IMR-90 (cell line): ENCODE measurements at regions not wholly inside any gene's neighbourhood (a gene's known extent, or its start where the extent isn't known, plus 50 kb on each side); places are given as distances from the start of the nearest gene placed in this dataset.
A peak's percentile ranks its signal among the peaks of the same experiment; 100 is the strongest.

Source experiments
- ATAC-seq: fragments of 200-7000 bp; cut with Tn5 transposase; 2 replicates; pipeline ENCODE4 v1.9.1; 2020; ENCODE audit warnings: low read depth, mild to moderate bottlenecking, moderate library complexity
- BruUV-seq: library from RNA; stranded (reverse); fragments of 400-500 nt; replicated peaks from 2 replicates; lab custom pipeline; 2021; lab: Mats Ljungman, UMichigan
- CTCF ChIA-PET: fragments of 300-600 bp; formaldehyde crosslinking; extraction: SDS; loops from one replicate; lab custom pipeline; 2021; ENCODE audit warnings: antibody characterized with exemption; lab: Yijun Ruan, JAX
- POLR2A ChIA-PET: fragments of 300-600 bp; sonication (Branson Sonifier 250); formaldehyde crosslinking; loops from one replicate; lab custom pipeline; 2022; ENCODE audit warnings: antibody characterized with exemption; ENCODE audit not compliant: unreplicated experiment; lab: Charles Lee
- DNase-seq: peaks from one replicate; pipeline ENCODE4 v3.0.0; 2013
- H2AFZ ChIP-seq: replicated peaks from 2 replicates; pipeline ENCODE3; 2013; ENCODE audit warnings: low read length, mild to moderate bottlenecking; ENCODE audit not compliant: poor library complexity
- H2AK5ac ChIP-seq: 2 replicates; pipeline ENCODE4 v1.6.1; 2013; ENCODE audit warnings: low read depth, low read length, inconsistent platforms
- H2AK9ac ChIP-seq: replicated peaks from 2 replicates; pipeline ENCODE3; 2013; ENCODE audit warnings: mild to moderate bottlenecking, low read depth, low read length, moderate library complexity; ENCODE audit not compliant: poor library complexity
- H2BK120ac ChIP-seq: 2 replicates; pipeline ENCODE4 v1.6.1; 2013; ENCODE audit warnings: low read depth, low read length, inconsistent platforms
- H2BK15ac ChIP-seq: 3 replicates; pipeline ENCODE4 v1.6.1; 2013; ENCODE audit warnings: low read depth, low read length, inconsistent platforms
- H2BK20ac ChIP-seq: 2 replicates; pipeline ENCODE4 v1.6.1; 2013; ENCODE audit warnings: low read depth, mild to moderate bottlenecking, inconsistent platforms, low read length, moderate library complexity
- H2BK5ac ChIP-seq: 2 replicates; pipeline ENCODE4 v1.6.1; 2013; ENCODE audit warnings: mild to moderate bottlenecking, low read depth, low read length, inconsistent platforms; ENCODE audit not compliant: poor library complexity, severe bottlenecking
- H3K14ac ChIP-seq: replicated peaks from 2 replicates; pipeline ENCODE4 v1.6.1; 2013; ENCODE audit warnings: low read depth, low read length, inconsistent platforms
- H3K18ac ChIP-seq: 2 replicates; pipeline ENCODE4 v1.6.1; 2013; ENCODE audit warnings: low read depth, low read length, control low read depth
- H3K23ac ChIP-seq: 2 replicates; pipeline ENCODE4 v1.6.1; 2013; ENCODE audit warnings: low read depth, low read length, inconsistent platforms
- H3K27ac ChIP-seq: 2 replicates; pipeline ENCODE4 v1.5.1; 2013; ENCODE audit warnings: mild to moderate bottlenecking, control low read depth, low read length; ENCODE audit not compliant: insufficient read depth
- H3K27me3 ChIP-seq: 2 replicates; pipeline ENCODE4 v1.6.1; 2013; ENCODE audit warnings: low read length; ENCODE audit not compliant: control insufficient read depth, insufficient read depth
- H3K36me3 ChIP-seq: 2 replicates; pipeline ENCODE4 v1.6.1; 2013; ENCODE audit warnings: low read length, mixed read lengths; ENCODE audit not compliant: control insufficient read depth, insufficient read depth
- H3K4ac ChIP-seq: 2 replicates; pipeline ENCODE4 v1.6.1; 2013; ENCODE audit warnings: low read depth, low read length, inconsistent platforms
- H3K4me1 ChIP-seq: 2 replicates; pipeline ENCODE4 v1.6.1; 2013; ENCODE audit warnings: low read length, mixed read lengths; ENCODE audit not compliant: control insufficient read depth, insufficient read depth
- H3K4me2 ChIP-seq: 2 replicates; pipeline ENCODE4 v1.6.1; 2013; ENCODE audit warnings: low read depth, mild to moderate bottlenecking, control low read depth, low read length, moderate library complexity
- H3K4me3 ChIP-seq: 2 replicates; pipeline ENCODE4 v1.5.1; 2013; ENCODE audit warnings: low read depth, mild to moderate bottlenecking, control low read depth, low read length, moderate library complexity; ENCODE audit not compliant: insufficient read depth
- H3K56ac ChIP-seq: 2 replicates; pipeline ENCODE4 v1.6.1; 2013; ENCODE audit warnings: low read length, inconsistent platforms; ENCODE audit not compliant: insufficient read depth; ENCODE audit errors: extremely low read depth
- H3K79me1 ChIP-seq, 2 experiments: 2 replicates each; pipeline ENCODE4 v1.6.1; 2013; ENCODE audit warnings: low read length in 2 of 2, inconsistent platforms in 1 of 2, low read depth in 1 of 2
- H3K9ac ChIP-seq: 2 replicates; pipeline ENCODE4 v1.6.1; 2013; ENCODE audit warnings: low read depth, low read length, control low read depth
- H3K9me1 ChIP-seq: 2 replicates; pipeline ENCODE4 v1.6.1; 2013; ENCODE audit warnings: low read length, inconsistent platforms; ENCODE audit not compliant: insufficient read depth
- H3K9me3 ChIP-seq: 2 replicates; pipeline ENCODE4 v1.6.1; 2013; ENCODE audit warnings: low read length; ENCODE audit not compliant: control insufficient read depth, insufficient read depth
- H4K20me1 ChIP-seq: 2 replicates; pipeline ENCODE4 v1.6.1; 2013; ENCODE audit warnings: low read length, inconsistent platforms; ENCODE audit not compliant: insufficient read depth
- H4K5ac ChIP-seq: 2 replicates; pipeline ENCODE4 v1.6.1; 2013; ENCODE audit warnings: mild to moderate bottlenecking, low read depth, low read length, control low read depth
- H4K8ac ChIP-seq, 2 experiments: 2 replicates each; pipeline ENCODE4 v1.6.1; 2013; ENCODE audit warnings: low read depth in 2 of 2, low read length in 2 of 2, control low read depth in 1 of 2, inconsistent platforms in 1 of 2
- H4K91ac ChIP-seq: 2 replicates; pipeline ENCODE4 v1.6.1; 2013; ENCODE audit warnings: low read depth, low read length, inconsistent platforms; ENCODE audit not compliant: insufficient read depth
- BHLHE40 ChIP-seq: fragments of 150-350 bp; IDR thresholded peaks from 2 replicates; pipeline ENCODE4 v1.6.1; 2016; ENCODE audit warnings: mild to moderate bottlenecking, low read depth, low read length
- CEBPB ChIP-seq: IDR thresholded peaks from 2 replicates; pipeline ENCODE4 v1.6.1; 2012; ENCODE audit warnings: low read depth, low read length, improper control_type of control experiment
- CHD1 ChIP-seq: IDR thresholded peaks from 2 replicates; pipeline ENCODE4 v1.6.1; 2012; ENCODE audit warnings: low read depth, low read length, improper control_type of control experiment
- FOS ChIP-seq: fragments of 150-350 bp; IDR thresholded peaks from 2 replicates; pipeline ENCODE4 v1.6.1; 2016; ENCODE audit warnings: low read depth, low read length
- MAZ ChIP-seq: IDR thresholded peaks from 2 replicates; pipeline ENCODE4 v1.6.1; 2012; ENCODE audit warnings: low read depth, mild to moderate bottlenecking, low read length, improper control_type of control experiment, moderate library complexity, borderline replicate concordance
- MXI1 ChIP-seq: IDR thresholded peaks from 2 replicates; pipeline ENCODE4 v1.6.1; 2012; ENCODE audit warnings: low read depth, mild to moderate bottlenecking, low read length, moderate library complexity, borderline replicate concordance
- NFE2L2 ChIP-seq: fragments of 150-350 bp; IDR thresholded peaks from 2 replicates; pipeline ENCODE4 v1.6.1; 2016; ENCODE audit warnings: low read depth, mild to moderate bottlenecking, low read length
- POLR2A ChIP-seq: IDR thresholded peaks from 2 replicates; pipeline ENCODE4 v1.6.1; 2012; ENCODE audit warnings: mild to moderate bottlenecking, low read depth, low read length
- RAD21 ChIP-seq: IDR thresholded peaks from 2 replicates; pipeline ENCODE4 v1.6.1; 2012; ENCODE audit warnings: low read length, improper control_type of control experiment
- RCOR1 ChIP-seq: IDR thresholded peaks from 2 replicates; pipeline ENCODE4 v1.6.1; 2012; ENCODE audit warnings: mild to moderate bottlenecking, low read length, improper control_type of control experiment; ENCODE audit not compliant: insufficient replicate concordance
- RFX5 ChIP-seq: IDR thresholded peaks from 2 replicates; pipeline ENCODE4 v1.8.0; 2012; ENCODE audit warnings: low read depth, mild to moderate bottlenecking, low read length, moderate library complexity
- SMC3 ChIP-seq: fragments of 150-350 bp; IDR thresholded peaks from 2 replicates; pipeline ENCODE4 v1.6.1; 2016; ENCODE audit warnings: low read depth, mild to moderate bottlenecking, antibody characterized with exemption, low read length, moderate library complexity
- USF2 ChIP-seq: fragments of 150-350 bp; IDR thresholded peaks from 2 replicates; pipeline ENCODE4 v1.6.1; 2017; ENCODE audit warnings: mild to moderate bottlenecking, antibody characterized with exemption, low read length, low read depth
- dilution Hi-C: fragments of 300-500 bp; cut with HindIII; formaldehyde crosslinking; loops from one replicate; pipeline ENCODE4 v1.14.3; 2018; ENCODE audit warnings: low sequenced_read_pairs; ENCODE audit not compliant: unreplicated experiment
- in situ Hi-C: fragments of 300-500 bp; cut with MboI; formaldehyde crosslinking; loops from 3 replicates; pipeline ENCODE4 v1.14.3; 2019; ENCODE audit warnings: low sequenced_read_pairs, inconsistent platforms, mixed read lengths
- intact Hi-C: fragments of 100-400 bp; cut with micrococcal nuclease; formaldehyde crosslinking; loops from 2 replicates; pipeline ENCODE4 v1.10.0; 2022
- TF ChIP-seq, protein P1 (sequence below): conservative IDR thresholded peaks from 2 replicates; pipeline ENCODE4 v1.5.1; 2012; ENCODE audit warnings: mild to moderate bottlenecking, low read depth, low read length, improper control_type of control experiment
- TF ChIP-seq, protein P2 (sequence below): fragments of 150-350 bp; IDR thresholded peaks from 2 replicates; pipeline ENCODE4 v1.6.1; 2016; ENCODE audit warnings: low read depth, mild to moderate bottlenecking, low read length, moderate library complexity, borderline replicate concordance

- TF ChIP-seq CHD1 (no peak), RFX5 (no peak)
Observed at GRCh38 chr10:78459639-78460037, 426.0 kb downstream of the RPS24 start (continued).

GRCh38 chr10:78460204-78460603 is 426.5 kb downstream of the RPS24 start:
- intact Hi-C loops, result no loop called here
- ATAC-seq (no peak), DNase-seq (no peak)
- no peak overlapping the region for H3K27ac ChIP-seq
- no peak overlapping the region for H4K5ac ChIP-seq
- H3K9ac ChIP-seq, result no peak overlapping the region
- dilution Hi-C loops, result no loop called here
- no peak overlapping the region for H4K91ac ChIP-seq
- no peak overlapping the region for H2BK20ac ChIP-seq
- H3K36me3 ChIP-seq, result no peaks in the 10 kb centered on the region
- H3K9me3 ChIP-seq, result no peaks in the 10 kb centered on the region
- peaks cover 14% of the 10 kb centered on the region for H3K4me1 ChIP-seq
- no peak overlapping the region for H4K8ac ChIP-seq
- no peak overlapping the region for H2AK9ac ChIP-seq
- in situ Hi-C loops, result no loop called here
- H2BK5ac ChIP-seq, result no peak overlapping the region
- no peak overlapping the region for H2BK15ac ChIP-seq
- H2AFZ ChIP-seq, result no peak overlapping the region
- no peak overlapping the region for H3K4me3 ChIP-seq
- no peak overlapping the region for H3K56ac ChIP-seq
- H3K4me2 ChIP-seq, result no peak overlapping the region
- H3K18ac ChIP-seq, result no peak overlapping the region
- H2AK5ac ChIP-seq, result peak overlapping the region; percentile 1; the same call in 1 of the 2 replicates
- BruUV-seq, result no TSS peak
- no peaks in the 10 kb centered on the region for H3K79me1 ChIP-seq
- CTCF ChIA-PET, result interaction anchor here (0.6 kb wide), 1 partner anchor 330 kb away, joined by 3 read pairs; no protein-coding TSS in a partner anchor
- no peaks in the 10 kb centered on the region for H3K27me3 ChIP-seq
- POLR2A ChIA-PET, result no interaction called here
- H3K9me1 ChIP-seq, result peaks cover 15% of the 10 kb centered on the region
- H2BK120ac ChIP-seq, result 0 out of 2 replicates have a peak overlapping the region, but pooled peaks have one; percentile 16
- no peaks in the 10 kb centered on the region for H4K20me1 ChIP-seq
- H3K23ac ChIP-seq, result no peak overlapping the region
- no peak overlapping the region for H3K4ac ChIP-seq
- H3K14ac ChIP-seq, result no peak overlapping the region
- TF ChIP-seq NFE2L2 (no peak), MXI1 (no peak), FOS (no peak), RAD21 (no peak), RFX5 (no peak), BHLHE40 (no peak), SMC3 (no peak), RCOR1 (no peak), CEBPB (no peak), POLR2A (no peak), MAZ (no peak), CHD1 (no peak), USF2 (no peak)
- TF ChIP-seq, protein P1, sequence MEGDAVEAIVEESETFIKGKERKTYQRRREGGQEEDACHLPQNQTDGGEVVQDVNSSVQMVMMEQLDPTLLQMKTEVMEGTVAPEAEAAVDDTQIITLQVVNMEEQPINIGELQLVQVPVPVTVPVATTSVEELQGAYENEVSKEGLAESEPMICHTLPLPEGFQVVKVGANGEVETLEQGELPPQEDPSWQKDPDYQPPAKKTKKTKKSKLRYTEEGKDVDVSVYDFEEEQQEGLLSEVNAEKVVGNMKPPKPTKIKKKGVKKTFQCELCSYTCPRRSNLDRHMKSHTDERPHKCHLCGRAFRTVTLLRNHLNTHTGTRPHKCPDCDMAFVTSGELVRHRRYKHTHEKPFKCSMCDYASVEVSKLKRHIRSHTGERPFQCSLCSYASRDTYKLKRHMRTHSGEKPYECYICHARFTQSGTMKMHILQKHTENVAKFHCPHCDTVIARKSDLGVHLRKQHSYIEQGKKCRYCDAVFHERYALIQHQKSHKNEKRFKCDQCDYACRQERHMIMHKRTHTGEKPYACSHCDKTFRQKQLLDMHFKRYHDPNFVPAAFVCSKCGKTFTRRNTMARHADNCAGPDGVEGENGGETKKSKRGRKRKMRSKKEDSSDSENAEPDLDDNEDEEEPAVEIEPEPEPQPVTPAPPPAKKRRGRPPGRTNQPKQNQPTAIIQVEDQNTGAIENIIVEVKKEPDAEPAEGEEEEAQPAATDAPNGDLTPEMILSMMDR, result no peak
- TF ChIP-seq, protein P2, sequence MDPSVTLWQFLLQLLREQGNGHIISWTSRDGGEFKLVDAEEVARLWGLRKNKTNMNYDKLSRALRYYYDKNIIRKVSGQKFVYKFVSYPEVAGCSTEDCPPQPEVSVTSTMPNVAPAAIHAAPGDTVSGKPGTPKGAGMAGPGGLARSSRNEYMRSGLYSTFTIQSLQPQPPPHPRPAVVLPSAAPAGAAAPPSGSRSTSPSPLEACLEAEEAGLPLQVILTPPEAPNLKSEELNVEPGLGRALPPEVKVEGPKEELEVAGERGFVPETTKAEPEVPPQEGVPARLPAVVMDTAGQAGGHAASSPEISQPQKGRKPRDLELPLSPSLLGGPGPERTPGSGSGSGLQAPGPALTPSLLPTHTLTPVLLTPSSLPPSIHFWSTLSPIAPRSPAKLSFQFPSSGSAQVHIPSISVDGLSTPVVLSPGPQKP, result no peak
